ENCODE measurements at regions not wholly inside any gene's neighbourhood (a gene's known extent, or its start where the extent isn't known, plus 50 kb on each side); places are given as distances from the start of the nearest gene placed in this dataset.
A peak's percentile ranks its signal among the peaks of the same experiment; 100 is the strongest.
"Not testable (repeated sequence)": the region's sequence is repeated elsewhere in the genome, so short reads cannot be mapped to it uniquely, and the experiment has no call there.

DNA sequence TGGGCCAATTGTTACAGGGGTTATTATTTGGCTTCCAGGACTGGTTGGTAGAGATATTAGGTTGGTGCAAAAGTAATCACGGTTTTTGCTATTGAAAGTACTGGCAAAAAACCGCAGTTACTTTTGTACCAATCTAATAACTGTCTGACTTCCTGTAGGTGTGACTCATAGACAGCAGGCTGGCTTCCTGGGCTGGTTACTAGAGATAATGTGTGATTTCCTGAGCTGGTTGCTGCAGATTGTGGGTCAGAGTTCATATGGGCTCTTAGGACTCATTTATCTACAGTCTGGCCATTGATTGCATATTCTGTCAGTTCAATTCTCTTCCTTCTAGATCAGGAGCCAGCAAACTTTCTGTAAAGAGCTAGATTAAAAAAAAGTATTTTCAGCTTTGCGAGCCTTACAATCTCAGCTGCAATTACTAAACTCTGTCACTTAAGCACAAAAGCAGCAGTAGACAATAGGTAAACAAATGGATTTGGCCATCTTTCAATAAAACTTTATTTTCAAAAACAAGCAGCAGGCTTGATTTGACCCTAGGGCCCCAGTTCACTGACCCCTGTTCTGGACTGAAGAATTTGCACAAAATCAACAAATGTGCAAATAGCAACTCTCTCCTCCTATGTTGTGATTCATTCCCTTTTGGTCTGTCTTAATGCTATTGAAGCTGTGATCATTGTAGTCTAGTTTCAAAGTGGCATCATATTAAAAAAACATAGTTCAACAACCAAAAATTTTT lies 50.8 kb upstream of the BOD1L1 start:
- no peak for DNase-seq (ENCODE audit: extremely low read depth in 1 of 11, low read depth in 9 of 11, low spot score in 4 of 11)

DNA sequence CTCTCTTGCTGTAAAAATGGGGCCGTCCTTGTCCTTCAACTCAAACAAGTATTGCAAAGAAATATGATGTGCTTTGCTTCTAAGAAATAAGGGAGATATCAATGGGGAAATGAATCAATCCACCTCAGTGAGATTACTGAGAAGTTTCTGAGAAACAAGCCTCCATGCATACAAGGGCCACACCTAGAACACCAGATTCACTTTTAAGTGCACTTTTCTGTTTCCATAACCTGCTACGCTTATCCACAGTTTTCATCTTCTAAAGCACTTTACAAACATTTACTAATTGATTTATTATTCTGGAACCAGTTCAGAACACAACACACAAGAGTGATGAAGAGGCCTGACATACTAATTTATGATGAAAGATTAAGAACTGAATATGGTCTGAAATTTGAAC lies 54.0 kb upstream of the BOD1L1 start:
- DNase-seq (ENCODE audit: extremely low read depth in 1 of 11, low read depth in 9 of 11, low spot score in 4 of 11) = no peak

DNA sequence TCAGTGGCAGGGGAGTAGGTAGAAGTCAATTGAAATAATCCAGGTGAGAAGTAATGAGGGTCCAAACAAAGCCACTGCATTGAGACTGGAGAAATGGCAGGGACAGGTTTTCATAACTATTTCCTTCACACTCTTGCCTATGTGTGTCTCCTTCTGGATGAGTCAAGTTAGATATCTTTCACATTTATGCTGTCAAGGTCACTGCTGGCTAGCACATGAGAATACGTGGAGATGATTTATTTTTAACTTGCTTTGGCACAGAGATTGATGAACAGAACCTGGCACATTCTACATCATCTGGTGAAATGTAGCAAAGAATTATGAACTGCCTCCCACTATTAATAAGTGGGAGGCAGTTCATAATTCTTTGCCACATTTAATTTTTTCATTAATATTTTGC lies 66.7 kb upstream of the BOD1L1 start:
- no peak for DNase-seq (ENCODE audit: extremely low read depth in 1 of 11, low read depth in 9 of 11, low spot score in 4 of 11)

DNA sequence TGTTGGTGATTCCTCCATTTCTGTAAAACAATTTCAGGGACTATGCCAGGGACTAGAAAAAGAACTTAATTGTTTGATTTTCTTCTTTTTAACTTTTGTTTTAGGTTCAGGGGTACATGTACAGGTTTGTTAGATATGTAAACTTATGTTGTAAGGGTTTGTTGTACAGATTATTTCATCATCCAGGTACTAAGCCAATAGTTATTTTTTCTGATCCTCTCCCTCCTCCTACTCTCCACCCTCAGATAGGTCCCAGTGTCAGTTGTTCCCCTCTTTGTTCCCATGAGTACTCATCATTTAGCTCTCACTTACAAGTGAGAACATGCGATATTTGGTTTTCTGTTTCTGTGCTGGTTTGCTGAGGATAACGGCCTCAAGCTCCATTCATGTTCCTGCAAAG lies 70.8 kb upstream of the BOD1L1 start:
- DNase-seq (ENCODE audit: extremely low read depth in 1 of 11, low read depth in 9 of 11, low spot score in 4 of 11) = no peak

DNA sequence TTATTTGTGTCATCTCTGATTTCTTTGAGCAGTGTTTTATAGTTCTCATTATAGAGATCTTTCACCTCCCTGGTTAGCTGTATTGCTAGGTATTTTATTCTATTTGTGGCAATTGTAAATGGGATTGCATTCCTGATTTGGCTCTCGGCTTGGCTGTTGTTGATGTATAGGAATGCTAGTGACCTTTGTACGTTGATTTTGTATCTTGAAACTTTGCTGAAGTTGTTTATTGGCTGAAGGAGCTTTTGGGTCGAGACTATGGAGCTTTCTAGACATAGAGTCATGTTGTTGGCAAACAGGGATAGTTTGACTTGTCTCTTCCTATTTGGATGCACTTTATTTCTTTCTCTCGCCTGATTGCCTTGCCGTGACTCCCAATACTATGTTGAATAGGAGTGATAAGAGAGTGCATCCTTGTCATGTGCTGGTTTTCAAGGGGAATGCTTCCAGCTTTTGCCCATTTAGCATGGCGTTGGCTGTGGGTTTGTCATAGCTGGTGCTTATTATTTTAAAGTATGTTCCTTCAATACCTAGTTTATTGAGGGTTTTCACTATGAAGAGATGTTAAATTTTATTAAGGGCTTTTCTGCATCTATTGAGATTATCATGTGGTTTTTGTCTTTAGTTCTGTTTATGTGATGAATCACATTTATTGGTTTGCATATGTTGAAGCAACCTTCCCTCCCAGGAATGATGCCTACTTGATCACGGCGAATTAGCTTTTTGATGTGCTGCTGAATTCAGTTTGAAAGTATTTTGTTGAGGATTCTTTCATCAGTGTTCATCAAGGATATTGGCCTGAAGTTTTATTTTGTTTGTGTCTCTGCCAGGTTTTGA lies 72.7 kb upstream of the BOD1L1 start:
- no peak for DNase-seq (ENCODE audit: extremely low read depth in 1 of 11, low read depth in 9 of 11, low spot score in 4 of 11)

DNA sequence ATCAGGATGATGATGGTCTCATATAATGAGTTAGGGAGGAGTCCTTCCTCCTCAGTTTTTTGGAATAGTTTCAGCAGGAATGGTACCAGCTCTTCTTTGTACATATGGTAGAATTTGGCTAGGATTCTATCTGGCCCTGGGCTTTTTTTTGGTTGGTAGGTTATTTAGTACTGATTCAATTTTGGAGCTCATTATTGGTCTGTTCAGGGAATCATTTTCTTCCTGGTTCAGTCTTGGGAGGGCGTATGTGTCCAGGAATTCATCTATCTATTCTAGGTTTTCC lies 73.3 kb upstream of the BOD1L1 start:
- DNase-seq (ENCODE audit: extremely low read depth in 1 of 11, low read depth in 9 of 11, low spot score in 4 of 11) = not testable (repeated sequence)

DNA sequence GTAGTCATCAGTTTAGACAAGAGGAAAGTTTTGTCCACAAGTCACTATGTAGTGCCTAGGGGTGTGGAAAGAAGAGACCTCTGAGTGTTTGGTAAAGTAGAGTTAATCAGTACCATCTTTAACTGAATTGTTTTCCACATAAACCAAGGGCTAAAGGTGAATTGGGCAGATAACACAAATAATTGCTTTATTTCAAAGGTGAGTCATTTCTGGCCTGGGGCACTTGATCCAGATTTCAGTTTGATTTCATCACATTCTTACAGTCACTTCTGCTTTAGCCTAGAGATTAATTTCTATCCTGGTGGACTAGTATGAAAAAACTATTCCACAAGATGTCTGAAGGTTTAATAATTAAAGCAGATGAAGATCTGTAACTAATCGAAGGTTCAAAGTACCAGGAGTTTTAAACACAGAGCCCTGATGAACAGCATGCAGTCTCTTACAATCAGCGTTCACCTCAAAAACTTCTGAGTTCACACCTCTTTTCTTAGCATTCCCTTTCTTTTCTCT lies 74.5 kb upstream of the BOD1L1 start:
- DNase-seq (ENCODE audit: extremely low read depth in 1 of 11, low read depth in 9 of 11, low spot score in 4 of 11) = peak in 2 of 11 donors; percentile 18 to 33

DNA sequence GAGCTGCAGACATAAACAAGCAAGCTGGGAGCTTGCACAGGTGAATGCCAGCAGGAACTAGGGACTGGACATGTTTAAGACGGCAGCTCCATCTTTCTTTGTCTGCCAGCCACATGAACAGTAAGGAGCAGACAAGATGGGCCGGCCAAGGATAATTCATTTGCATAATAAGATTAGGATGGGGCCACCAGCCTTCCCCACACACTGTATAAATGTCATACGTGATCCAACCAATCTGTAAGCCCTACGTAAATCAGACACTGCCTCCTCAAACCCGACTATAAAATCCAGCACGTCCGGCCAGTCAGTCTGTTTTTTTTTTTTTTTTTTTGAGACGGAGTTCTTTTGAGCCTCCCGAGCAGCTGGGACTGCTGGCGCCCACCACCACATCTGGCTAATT lies 75.6 kb upstream of the BOD1L1 start:
- no peak for DNase-seq (ENCODE audit: extremely low read depth in 1 of 11, low read depth in 9 of 11, low spot score in 4 of 11)

DNA sequence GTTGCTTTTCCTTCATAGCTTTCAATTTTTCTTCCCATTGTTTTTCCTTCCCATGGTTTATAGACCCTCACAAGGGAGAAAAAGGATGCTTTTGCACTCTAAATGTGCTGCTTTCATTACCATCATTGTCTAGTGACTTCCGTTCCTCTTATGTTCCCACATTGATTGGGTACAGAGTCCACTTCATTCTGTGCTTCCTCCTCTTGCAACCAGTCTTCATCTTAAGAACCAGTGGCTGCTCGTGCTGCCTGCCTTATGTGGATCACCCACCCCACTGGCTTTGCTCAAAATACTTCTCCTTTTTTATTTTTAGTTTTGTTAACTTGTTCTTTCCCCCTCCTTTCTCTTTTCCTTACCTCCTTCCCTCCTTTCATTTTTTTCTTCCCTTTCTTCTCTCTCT lies 76.5 kb upstream of the BOD1L1 start:
- no peak for DNase-seq (ENCODE audit: extremely low read depth in 1 of 11, low read depth in 9 of 11, low spot score in 4 of 11)

DNA sequence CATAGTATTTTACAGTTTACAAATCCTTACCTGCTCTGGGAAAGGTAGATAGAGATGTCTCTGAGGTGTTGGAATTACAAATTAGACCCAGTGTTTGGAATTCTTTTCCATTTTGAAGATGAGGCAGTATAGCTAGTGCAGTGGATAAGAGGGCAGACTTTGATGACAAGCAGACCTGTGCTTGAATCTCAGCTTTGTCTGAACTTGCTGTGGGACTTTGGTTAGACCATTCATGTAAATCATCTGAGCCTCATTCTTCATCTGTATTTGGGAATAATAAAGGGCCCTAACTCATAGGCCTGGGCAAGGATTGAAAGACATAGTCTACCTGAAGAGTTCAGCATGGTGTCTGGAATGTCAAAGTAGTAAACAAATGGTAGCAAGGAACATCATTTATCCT lies 77.2 kb upstream of the BOD1L1 start:
- DNase-seq (ENCODE audit: extremely low read depth in 1 of 11, low read depth in 9 of 11, low spot score in 4 of 11) = no peak

DNA sequence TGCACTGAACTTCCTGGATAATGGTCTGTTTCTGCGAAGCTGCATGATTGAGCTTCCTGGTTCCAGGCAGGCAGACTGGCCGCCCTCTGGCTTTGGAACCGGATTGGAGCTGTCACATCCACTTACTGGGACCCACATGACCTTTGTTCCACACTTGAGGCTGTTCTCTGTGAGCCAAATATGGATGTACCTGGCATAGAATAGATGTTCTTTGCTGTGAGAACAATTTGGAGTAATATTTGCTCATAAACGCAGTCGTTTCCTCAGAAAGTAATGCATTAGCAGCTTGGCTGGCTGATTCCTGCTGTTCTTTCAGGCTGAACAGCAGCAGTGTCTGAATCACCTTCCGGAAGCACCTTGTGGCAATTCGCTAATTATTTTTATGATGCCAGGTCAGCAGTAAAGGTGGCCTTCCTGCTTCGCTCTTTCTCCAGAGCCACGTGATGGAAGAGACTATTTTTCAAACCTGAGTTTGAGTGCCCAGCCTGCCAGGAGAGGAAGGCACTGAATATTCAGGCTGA lies 78.1 kb upstream of the BOD1L1 start:
- DNase-seq (ENCODE audit: extremely low read depth in 1 of 11, low read depth in 9 of 11, low spot score in 4 of 11) = peak in 6 of 11 donors; percentile 14 to 55 (median 28)

DNA sequence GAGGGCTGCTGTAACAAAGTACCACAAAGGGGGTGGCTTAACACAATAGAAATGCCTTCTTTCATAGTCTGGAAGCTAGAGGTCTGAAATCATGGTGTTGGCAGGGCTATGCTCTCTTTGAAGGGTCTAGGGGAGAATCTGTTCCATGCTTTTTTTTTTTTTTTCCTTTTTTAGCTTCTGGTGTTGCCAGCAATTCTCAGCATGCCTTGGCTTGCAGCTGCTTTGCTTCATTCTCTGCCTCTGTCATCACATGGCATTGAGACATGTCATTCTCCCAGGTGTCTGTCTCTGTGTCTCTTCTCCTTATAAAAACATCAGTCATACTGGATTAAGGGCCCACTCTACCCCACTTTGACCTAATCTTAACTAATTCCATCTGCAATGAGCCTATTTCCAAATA lies 78.6 kb upstream of the BOD1L1 start:
- no peak for DNase-seq (ENCODE audit: extremely low read depth in 1 of 11, low read depth in 9 of 11, low spot score in 4 of 11)

DNA sequence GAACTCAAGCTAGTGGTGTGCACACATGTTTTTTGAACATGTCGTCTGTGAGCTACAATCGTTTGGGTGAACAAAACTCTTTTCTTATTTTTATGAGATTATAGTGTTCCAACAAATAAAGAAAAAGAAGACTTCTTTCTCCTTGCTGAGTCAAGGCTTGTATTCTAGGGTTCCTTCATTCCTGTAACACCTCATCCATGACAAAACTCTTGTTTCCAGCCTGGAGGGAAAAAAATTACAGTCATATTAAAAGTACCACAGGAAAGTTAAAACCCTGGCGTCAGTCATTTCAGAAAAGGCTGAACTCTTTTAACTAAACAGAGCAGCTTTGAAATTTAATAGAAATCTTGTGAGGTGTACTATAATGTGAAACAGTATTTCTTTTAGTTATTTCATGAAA lies 79.2 kb upstream of the BOD1L1 start:
- peak in 1 of 11 donors; percentile 14 for DNase-seq (ENCODE audit: extremely low read depth in 1 of 11, low read depth in 9 of 11, low spot score in 4 of 11)

DNA sequence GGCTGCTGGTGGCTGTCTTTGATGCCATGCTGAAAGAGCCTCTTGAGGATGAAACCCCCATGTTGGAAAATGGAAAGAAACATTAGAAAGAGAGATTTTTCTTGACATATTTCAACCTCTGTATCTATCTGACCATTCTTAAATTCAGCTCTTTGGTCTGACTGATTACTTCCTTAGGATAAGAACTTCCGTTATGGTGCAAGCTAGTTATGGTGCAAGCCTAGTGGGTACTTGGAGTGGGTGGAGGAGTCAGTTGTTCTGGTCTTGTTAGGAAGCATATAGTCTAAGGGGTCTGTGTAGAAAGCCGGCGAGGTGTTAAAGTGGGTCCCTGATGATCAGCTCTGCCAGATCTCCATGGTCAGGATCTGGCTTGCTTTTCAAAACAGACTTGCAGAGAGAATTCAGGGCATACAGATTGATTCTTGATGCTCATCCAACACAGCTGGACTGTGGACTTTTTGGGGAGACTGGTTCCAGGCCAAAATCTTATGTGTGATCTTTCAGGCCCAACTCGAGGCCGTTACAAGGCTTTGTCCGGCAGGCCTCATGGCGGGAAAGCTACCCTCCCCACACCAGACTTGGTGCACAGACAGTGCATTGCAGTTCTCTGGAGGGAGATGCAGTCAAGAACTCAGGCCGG lies 82.8 kb upstream of the BOD1L1 start:
- DNase-seq (ENCODE audit: extremely low read depth in 1 of 11, low read depth in 9 of 11, low spot score in 4 of 11) = no peak

DNA sequence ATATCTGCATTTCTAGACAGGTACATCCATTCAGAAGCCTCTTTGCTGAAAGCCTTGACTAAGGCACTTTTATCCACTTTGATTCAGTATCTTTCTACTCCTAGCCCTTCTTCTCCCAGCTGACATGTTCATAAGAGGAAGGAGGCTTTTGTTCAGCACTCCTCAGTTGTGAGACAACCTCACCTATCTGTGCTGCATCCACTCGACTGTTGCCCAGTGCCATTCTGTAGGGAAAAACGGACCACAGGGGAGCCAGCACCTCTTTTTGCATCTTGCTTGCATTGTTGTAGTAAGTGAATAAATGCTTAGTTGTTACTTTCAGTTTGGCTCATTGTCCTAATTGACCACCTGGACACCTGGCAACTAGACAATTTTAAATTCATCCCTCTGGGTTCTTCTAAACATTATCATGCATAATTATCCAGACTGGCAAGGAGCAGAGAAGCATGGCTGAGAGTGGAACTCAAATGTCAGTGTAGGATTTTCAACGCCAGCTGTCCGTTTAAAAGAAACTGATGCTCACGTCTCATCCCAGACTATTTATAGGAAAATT lies 83.8 kb upstream of the BOD1L1 start:
- no peak for DNase-seq (ENCODE audit: extremely low read depth in 1 of 11, low read depth in 9 of 11, low spot score in 4 of 11)

DNA sequence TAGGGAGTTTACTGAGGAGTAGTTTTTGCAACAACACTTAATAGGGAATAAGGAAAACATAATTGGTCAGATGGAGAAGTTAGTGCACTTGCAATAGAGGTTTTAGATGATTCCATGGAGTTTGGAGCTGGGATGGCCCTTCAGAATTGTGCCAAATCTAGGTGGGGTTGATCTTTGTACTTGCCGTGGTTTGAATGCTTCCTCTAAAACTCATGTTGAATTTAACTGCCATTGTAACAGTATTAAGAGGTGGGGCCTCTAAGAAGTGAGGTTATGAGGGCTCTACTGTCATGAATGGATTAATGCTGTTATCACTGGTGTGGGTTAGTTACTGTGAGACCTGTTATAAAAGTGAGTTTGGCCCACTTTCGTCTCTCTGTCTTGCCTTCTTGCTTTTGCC lies 94.4 kb upstream of the BOD1L1 start:
- DNase-seq (ENCODE audit: extremely low read depth in 1 of 11, low read depth in 9 of 11, low spot score in 4 of 11) = no peak

DNA sequence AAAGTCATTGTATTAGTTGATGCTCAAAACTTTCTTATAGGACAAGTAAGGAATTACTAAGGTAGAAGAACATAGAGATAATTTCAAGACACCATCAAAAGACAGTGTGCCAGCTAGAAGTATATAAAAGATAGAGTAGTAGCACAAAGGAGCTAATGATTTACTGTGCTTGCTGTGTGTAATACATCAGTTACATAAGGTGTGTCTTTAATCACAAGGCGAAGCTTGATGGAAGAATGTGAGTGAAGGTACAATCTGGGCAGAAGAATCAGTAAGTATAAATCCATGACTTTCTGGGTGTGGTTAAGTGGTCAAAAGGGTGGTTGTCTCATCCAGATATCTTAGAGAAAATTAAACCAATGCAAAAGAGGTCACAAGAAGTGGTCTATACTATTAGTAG lies 95.1 kb upstream of the BOD1L1 start:
- no peak for DNase-seq (ENCODE audit: extremely low read depth in 1 of 11, low read depth in 9 of 11, low spot score in 4 of 11)

DNA sequence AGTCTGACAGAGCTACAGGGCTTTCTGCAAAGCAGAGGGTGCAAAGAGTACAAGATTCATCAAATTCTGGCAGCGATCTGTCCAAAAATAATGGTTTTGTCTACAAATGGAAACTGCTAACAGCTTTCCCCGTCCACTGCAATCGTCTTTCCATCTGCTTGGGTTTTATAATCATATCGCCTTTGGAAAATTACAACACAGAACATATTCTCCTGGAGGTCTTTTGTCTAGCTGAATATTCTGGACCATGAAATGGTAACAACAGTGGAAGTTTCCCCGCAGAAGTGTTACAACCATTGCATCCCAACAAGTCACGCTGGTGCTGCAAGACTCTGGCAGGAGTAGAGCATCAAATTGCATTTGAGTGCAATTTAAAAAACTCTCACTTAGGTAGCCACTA lies 101.2 kb upstream of the BOD1L1 start:
- DNase-seq (ENCODE audit: extremely low read depth in 1 of 11, low read depth in 9 of 11, low spot score in 4 of 11) = no peak

DNA sequence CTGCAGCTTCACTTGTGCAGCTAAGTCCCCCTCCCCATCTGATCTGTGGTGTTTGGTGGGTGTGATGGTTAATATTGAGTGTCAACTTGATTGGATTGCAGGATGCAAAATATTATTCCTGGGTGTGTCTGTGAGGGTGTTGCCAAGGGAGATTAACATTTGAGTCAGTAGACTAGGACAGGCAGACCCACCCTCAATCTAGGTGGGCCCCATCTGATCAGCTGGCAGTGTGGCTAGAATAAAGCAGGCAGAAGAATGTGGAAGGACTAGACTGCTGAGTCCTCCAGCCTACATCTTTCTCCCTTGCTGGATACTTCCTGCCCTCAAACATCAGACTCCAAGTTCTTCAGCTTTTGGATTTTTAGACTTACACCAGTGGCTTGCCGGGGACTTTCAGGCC lies 103.5 kb upstream of the BOD1L1 start:
- no peak for DNase-seq (ENCODE audit: extremely low read depth in 1 of 11, low read depth in 9 of 11, low spot score in 4 of 11)

DNA sequence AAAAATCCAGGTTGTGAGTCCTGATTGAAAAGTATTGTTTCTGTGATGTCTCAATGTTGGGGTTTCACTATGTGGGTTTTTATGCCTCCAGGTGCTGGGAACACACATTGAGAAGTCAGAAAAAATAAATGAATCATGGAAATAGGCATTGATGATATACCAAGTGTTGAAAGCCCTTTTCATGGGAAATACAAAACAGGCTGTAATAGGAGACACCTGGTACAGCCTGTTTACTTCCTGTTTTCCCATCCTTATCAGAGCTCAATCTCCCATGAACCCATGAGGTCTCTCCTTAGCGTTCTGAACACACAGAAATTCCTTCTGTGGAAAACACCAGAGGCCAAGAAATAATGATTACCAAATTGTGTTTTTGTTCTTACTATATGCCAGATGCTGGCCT lies 106.3 kb upstream of the BOD1L1 start:
- no peak for DNase-seq (ENCODE audit: extremely low read depth in 1 of 11, low read depth in 9 of 11, low spot score in 4 of 11)

All from renal cortex interstitium (tissue), 11 donors.